Body of pancreas (tissue), 4 donors: ENCODE measurements at regions not wholly inside any gene's neighbourhood (a gene's known extent, or its start where the extent isn't known, plus 50 kb on each side); places are given as distances from the start of the nearest gene placed in this dataset.

Experiments
- ATAC-seq: fragments of 150-250 bp; one replicate; pipeline ENCODE4 v1.9.1; 2016
- DNase-seq, 4 donors: peaks; one replicate each; pipeline ENCODE4 v3.0.0-alpha.2; 2019
- H3K27ac ChIP-seq, 4 donors: fragments of 200-600 bp; sonication (generic); 1 replicate in 3 of 4; 2 replicates in 1 of 4; pipeline versions ENCODE4 v1.5.1 to v1.6.1; 2016 to 2019; ENCODE audit warnings: mild to moderate bottlenecking in 1 of 4, mixed read lengths in 1 of 4, moderate library complexity in 1 of 4
- H3K27me3 ChIP-seq, 2 donors: fragments of 200-600 bp; sonication (generic); one replicate each; pipeline ENCODE4 v1.6.0; 2016; ENCODE audit warnings: mild to moderate bottlenecking in 1 of 2
- H3K36me3 ChIP-seq, 2 donors: fragments of 200-600 bp; sonication (generic); replicated peaks in 1 of 2; 2 replicates each; pipeline ENCODE4 v1.5.1; 2016; ENCODE audit warnings: low read depth in 2 of 2; ENCODE audit not compliant: insufficient read depth in 1 of 2
- H3K4me1 ChIP-seq: fragments of 200-600 bp; sonication (generic); one replicate; pipeline ENCODE4 v1.6.0; 2016
- H3K4me3 ChIP-seq, 2 donors: fragments of 200-600 bp; sonication (generic); 1 replicate in 1 of 2; 2 replicates in 1 of 2; pipeline ENCODE4 v1.5.1; 2016 to 2019
- H3K9me3 ChIP-seq, 3 donors: fragments of 200-600 bp; sonication (generic); 1 replicate in 2 of 3; 2 replicates in 1 of 3; pipeline ENCODE4 v1.5.1; 2016
- POLR2A ChIP-seq, 3 donors: fragments of 450-650 bp; IDR thresholded peaks; one replicate each; pipeline ENCODE4 v1.6.1; 2016; ENCODE audit warnings: antibody characterized with exemption in 3 of 3, mild to moderate bottlenecking in 2 of 3
- WGBS, 2 donors: methylation state at CpG; one replicate each; pipeline ENCODE4 v1.1.5; 2017; 5-methylcytosine and 5-hydroxymethylcytosine counted together
- intact Hi-C: fragments of 100-400 bp; cut with DNase I; formaldehyde crosslinking; loops from one replicate; pipeline ENCODE4 v1.15.1; 2023
- TF ChIP-seq, protein P1 (sequence below), 7 experiments: fragments of 450-650 bp in 4 of 7; fragments of 200-600 bp in 3 of 7; sonication (generic) in 3 of 7; IDR thresholded peaks; one replicate each; pipeline ENCODE4 v1.5.1; 2016 to 2019; ENCODE audit warnings: antibody characterized with exemption in 7 of 7

DNA sequence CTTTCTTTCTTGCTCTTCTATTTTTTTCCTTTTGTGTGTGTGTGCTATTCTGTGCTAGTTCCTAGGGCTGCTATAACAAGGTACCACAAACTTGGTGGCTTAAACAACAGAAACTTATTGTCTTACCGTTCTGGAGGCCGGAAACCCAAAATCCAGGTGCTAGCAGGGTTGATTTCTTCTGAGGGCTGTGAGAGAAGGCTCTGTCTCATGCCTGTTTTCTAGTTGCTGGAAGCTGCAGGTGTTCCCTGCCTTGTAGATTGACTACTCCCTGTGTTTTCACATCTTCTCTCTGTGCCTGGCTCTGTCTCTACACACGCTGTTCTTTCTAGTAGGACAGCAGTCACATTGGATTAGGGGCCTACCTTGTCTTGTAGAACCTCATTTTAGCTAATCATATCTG is 150.9 kb upstream of the DSCAM start:
- no peaks in the 10 kb centered on the region for H3K36me3 ChIP-seq
- no peaks in the 10 kb centered on the region for H3K27me3 ChIP-seq
- H3K9me3 ChIP-seq, result no peaks in the 10 kb centered on the region
- no peak overlapping the region for H3K27ac ChIP-seq
- TF ChIP-seq POLR2A (IDR thresholded peaks at IDR 0.05), result no peak
- TF ChIP-seq, protein P1, sequence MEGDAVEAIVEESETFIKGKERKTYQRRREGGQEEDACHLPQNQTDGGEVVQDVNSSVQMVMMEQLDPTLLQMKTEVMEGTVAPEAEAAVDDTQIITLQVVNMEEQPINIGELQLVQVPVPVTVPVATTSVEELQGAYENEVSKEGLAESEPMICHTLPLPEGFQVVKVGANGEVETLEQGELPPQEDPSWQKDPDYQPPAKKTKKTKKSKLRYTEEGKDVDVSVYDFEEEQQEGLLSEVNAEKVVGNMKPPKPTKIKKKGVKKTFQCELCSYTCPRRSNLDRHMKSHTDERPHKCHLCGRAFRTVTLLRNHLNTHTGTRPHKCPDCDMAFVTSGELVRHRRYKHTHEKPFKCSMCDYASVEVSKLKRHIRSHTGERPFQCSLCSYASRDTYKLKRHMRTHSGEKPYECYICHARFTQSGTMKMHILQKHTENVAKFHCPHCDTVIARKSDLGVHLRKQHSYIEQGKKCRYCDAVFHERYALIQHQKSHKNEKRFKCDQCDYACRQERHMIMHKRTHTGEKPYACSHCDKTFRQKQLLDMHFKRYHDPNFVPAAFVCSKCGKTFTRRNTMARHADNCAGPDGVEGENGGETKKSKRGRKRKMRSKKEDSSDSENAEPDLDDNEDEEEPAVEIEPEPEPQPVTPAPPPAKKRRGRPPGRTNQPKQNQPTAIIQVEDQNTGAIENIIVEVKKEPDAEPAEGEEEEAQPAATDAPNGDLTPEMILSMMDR (IDR thresholded peaks at IDR 0.05), result no peak
- H3K4me1 ChIP-seq, result no peaks in the 10 kb centered on the region
- intact Hi-C loops, result no loop called here
- WGBS, 2 donors, result 76 to 79% methylated on average over 3 of the region's 3 CpGs
- ATAC-seq, result no peak
- DNase-seq, result no peak
- no peak overlapping the region for H3K4me3 ChIP-seq

DNA sequence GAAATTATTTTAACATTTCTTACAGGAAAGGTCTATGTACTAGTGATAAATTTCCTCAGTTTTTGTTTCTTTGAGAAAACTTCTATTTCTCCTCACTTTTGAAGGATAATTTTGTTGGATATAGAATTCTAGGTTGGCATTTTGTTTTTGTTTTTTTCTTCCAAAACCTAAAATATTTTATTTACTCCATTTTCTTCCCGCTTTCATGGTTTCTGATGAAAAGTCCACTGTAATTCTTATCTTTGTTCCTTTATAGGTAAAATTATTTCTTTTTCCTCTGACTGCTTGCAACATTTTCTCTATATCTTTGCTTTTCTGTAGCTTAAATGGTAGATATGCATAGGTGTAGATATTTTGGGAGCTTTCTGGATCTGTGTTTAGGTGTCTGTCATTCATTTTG is 153.9 kb upstream of the DSCAM start:
- Histone ChIP-seq H3K27ac (no peak overlapping the region), H3K36me3 (no peaks in the 10 kb centered on the region), H3K4me3 (no peak overlapping the region), H3K9me3 (no peaks in the 10 kb centered on the region), H3K27me3 (no peaks in the 10 kb centered on the region), H3K4me1 (no peaks in the 10 kb centered on the region)
- no peak for ATAC-seq
- intact Hi-C loops, result no loop called here
- DNase-seq, result no peak
- WGBS, 2 donors, result 88 to 93% methylated on average over 1 of the region's 1 CpG
- no peak for TF ChIP-seq POLR2A (IDR thresholded peaks at IDR 0.05)
- TF ChIP-seq, protein P1 (IDR thresholded peaks at IDR 0.05), result no peak

DNA sequence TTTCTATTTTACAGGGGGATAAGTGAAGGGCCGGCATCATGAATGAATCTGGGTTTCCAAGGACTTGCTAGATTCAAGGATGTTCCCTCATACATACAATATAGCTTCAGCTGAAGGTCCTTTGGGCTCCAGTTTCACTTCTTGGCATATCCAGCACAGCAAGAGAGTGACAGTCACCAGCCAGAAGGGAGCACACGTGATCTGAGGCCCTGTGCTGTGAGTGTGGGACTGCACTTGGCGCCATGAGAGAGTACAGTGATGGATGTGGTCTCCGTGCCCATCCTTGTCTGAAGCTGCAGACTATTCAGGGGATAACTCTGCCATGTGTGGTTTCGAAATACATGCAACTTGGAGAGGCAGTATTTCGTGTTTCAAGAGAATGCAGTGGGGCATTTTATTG is 159.7 kb upstream of the DSCAM start:
- 60 to 70% methylated on average over 6 of the region's 6 CpGs for WGBS, 2 donors
- no peaks in the 10 kb centered on the region for H3K36me3 ChIP-seq
- intact Hi-C loops, result no loop called here
- no peak for TF ChIP-seq POLR2A (IDR thresholded peaks at IDR 0.05)
- TF ChIP-seq, protein P1 (IDR thresholded peaks at IDR 0.05), result no peak
- H3K9me3 ChIP-seq, result no peaks in the 10 kb centered on the region
- DNase-seq (no peak), ATAC-seq (no peak)
- H3K4me3 ChIP-seq, result no peak overlapping the region
- H3K4me1 ChIP-seq, result no peaks in the 10 kb centered on the region
- no peak overlapping the region for H3K27ac ChIP-seq
- no peaks in the 10 kb centered on the region for H3K27me3 ChIP-seq

DNA sequence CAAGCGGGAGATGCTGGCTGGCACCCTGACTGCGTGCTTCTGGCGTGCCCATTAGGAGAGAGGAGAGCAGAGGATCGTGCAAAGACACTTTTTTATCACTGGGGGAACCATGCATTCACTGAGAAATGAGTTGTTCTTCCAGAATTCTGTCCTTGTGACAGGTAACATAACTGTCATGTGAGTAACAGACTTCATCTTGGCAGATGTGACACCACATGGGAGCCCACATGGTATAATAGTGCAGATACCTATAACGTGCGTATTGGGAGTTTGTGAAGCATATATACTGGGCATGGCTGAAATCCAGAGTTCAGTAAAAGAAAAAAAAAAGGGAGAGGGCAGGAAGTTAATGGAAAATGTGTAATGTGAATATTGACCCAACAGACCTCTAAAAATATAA is 159.6 kb upstream of the BACE2 start:
- DNase-seq (no peak), ATAC-seq (no peak)
- Histone ChIP-seq H3K27me3 (no peaks in the 10 kb centered on the region), H3K4me1 (no peaks in the 10 kb centered on the region), H3K27ac (no peak overlapping the region), H3K9me3 (no peaks in the 10 kb centered on the region), H3K36me3 (no peaks in the 10 kb centered on the region), H3K4me3 (no peak overlapping the region)
- intact Hi-C loops, result no loop called here
- TF ChIP-seq, protein P1 (IDR thresholded peaks at IDR 0.05), result no peak
- TF ChIP-seq POLR2A (IDR thresholded peaks at IDR 0.05), result no peak
- 74 to 76% methylated on average over 6 of the region's 6 CpGs for WGBS, 2 donors

DNA sequence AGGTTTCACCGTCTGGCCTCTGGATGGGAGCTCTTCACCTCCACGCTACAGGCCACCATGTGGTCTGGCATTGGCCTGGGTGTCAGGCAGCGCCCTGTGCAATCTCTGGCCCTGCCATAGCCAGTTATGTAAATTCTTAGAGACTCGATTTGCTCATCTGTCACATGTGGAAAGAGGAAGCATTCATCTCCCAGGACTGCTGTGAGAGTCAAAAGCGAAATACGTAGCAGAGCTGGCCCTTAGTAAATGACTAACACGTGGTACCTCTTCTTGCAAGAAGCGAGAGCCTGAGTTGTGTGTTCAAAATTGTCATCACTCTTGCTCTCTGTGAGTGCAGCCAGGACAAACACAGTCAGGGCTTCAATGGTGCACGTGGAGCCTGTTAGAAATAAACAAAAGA is 159.0 kb upstream of the BACE2 start:
- no peaks in the 10 kb centered on the region for H3K27me3 ChIP-seq
- no peak overlapping the region for H3K4me3 ChIP-seq
- no peak overlapping the region for H3K27ac ChIP-seq
- no peak for ATAC-seq
- no peaks in the 10 kb centered on the region for H3K9me3 ChIP-seq
- DNase-seq, result no peak
- intact Hi-C loops, result no loop called here
- WGBS, 2 donors, result 49 to 52% methylated on average over 9 of the region's 9 CpGs
- H3K4me1 ChIP-seq, result no peaks in the 10 kb centered on the region
- TF ChIP-seq, protein P1 (IDR thresholded peaks at IDR 0.05), result no peak
- no peak for TF ChIP-seq POLR2A (IDR thresholded peaks at IDR 0.05)
- H3K36me3 ChIP-seq, result no peaks in the 10 kb centered on the region
